K562 (cell line): ENCODE measurements at regions not wholly inside any gene's neighbourhood (a gene's known extent, or its start where the extent isn't known, plus 50 kb on each side); places are given as distances from the start of the nearest gene placed in this dataset.

Experiments used
- ATAC-seq: fragments of 200-7000 bp; cut with Tn5 transposase; 3 replicates; pipeline ENCODE4 v1.9.1; 2020; ENCODE audit warnings: moderate library complexity
- BruUV-seq: library from RNA; stranded (reverse); fragments of 400-500 nt; replicated peaks from 2 replicates; lab custom pipeline; 2021; lab: Mats Ljungman, UMichigan
- CTCF ChIA-PET: fragments of 300-600 bp; formaldehyde crosslinking; extraction: SDS; loops from one replicate; lab custom pipeline; 2021; ENCODE audit warnings: low intra/inter-chr PET ratio; lab: Yijun Ruan, JAX
- POLR2A ChIA-PET: fragments of 300-600, 350-650 bp; sonication (Branson Sonifier 250); formaldehyde crosslinking; extraction: SDS; loops from one replicate; lab custom pipeline; 2021; ENCODE audit warnings: antibody characterized with exemption, inconsistent platforms; lab: Yijun Ruan, JAX
- DNase-seq, 4 experiments: peaks; one replicate each; pipeline versions ENCODE4 v3.0.0 to v3.0.0-alpha.2; 2011 to 2018; ENCODE audit warnings: low spot score in 3 of 4, mixed read lengths in 3 of 4; ENCODE audit errors: extremely low read depth in 1 of 4
- FAIRE-seq: peaks from 2 replicates; lab custom pipeline; 2011; peaks lifted over from hg19 to GRCh38; lab: Jason Lieb, UNC
- H2AFZ ChIP-seq: 2 replicates; pipeline ENCODE4 v1.6.0; 2011; ENCODE audit warnings: low read depth, low read length, control low read depth, inconsistent platforms
- H3K27ac ChIP-seq: fragments of 200-600 bp; 3 replicates; pipeline ENCODE4 v1.8.0; 2011; ENCODE audit warnings: low read depth, mild to moderate bottlenecking, control low read depth, inconsistent platforms, low read length, moderate library complexity, mixed read lengths; ENCODE audit errors: extremely low read depth
- H3K27me3 ChIP-seq, 2 experiments: fragments of 300-600 bp in 1 of 2; 2 replicates in 1 of 2; 3 replicates in 1 of 2; pipeline versions ENCODE4 v1.6.0 to v1.8.0; 2011; ENCODE audit warnings: inconsistent platforms in 2 of 2, low read length in 2 of 2, mild to moderate bottlenecking in 1 of 2, mixed read lengths in 1 of 2, moderate library complexity in 1 of 2; ENCODE audit not compliant: control insufficient read depth in 2 of 2, insufficient read depth in 2 of 2
- H3K36me3 ChIP-seq: fragments of 300-600 bp; 3 replicates; pipeline ENCODE4 v1.8.0; 2011; ENCODE audit warnings: mild to moderate bottlenecking, low read length, inconsistent platforms; ENCODE audit not compliant: control insufficient read depth, insufficient read depth
- H3K4me1 ChIP-seq, 2 experiments: fragments of 200-600 bp in 1 of 2; replicated peaks in 1 of 2; 2 replicates in 1 of 2; 3 replicates in 1 of 2; pipeline versions ENCODE4 v1.5.1 to v1.8.0; 2011; ENCODE audit warnings: inconsistent platforms in 2 of 2, low read length in 2 of 2, mild to moderate bottlenecking in 1 of 2, mixed read lengths in 1 of 2, moderate library complexity in 1 of 2; ENCODE audit not compliant: control insufficient read depth in 2 of 2, insufficient read depth in 2 of 2
- H3K4me2 ChIP-seq: 2 replicates; pipeline ENCODE4 v1.6.1; 2011; ENCODE audit warnings: low read length, control low read depth, inconsistent platforms, mixed read lengths; ENCODE audit not compliant: insufficient read depth
- H3K4me3 ChIP-seq: fragments of 200-600 bp; sonication (generic), shearing (Covaris generic); 2 replicates; pipeline ENCODE4 v1.5.1; 2016; ENCODE audit warnings: control low read depth, inconsistent platforms
- H3K79me2 ChIP-seq: fragments of 200-600 bp; 3 replicates; pipeline ENCODE4 v1.8.0; 2011; ENCODE audit warnings: low read length, inconsistent platforms; ENCODE audit not compliant: control insufficient read depth, insufficient read depth
- H3K9ac ChIP-seq, 2 experiments: 2 replicates each; pipeline versions ENCODE4 v1.6.0 to v1.6.1; 2011; ENCODE audit warnings: low read depth in 2 of 2, low read length in 2 of 2, control low read depth in 1 of 2, inconsistent platforms in 1 of 2, mild to moderate bottlenecking in 1 of 2, mixed read lengths in 1 of 2; ENCODE audit not compliant: insufficient read depth in 1 of 2
- H3K9me1 ChIP-seq: one replicate; pipeline ENCODE4 v1.6.0; 2011; ENCODE audit warnings: inconsistent platforms, mild to moderate bottlenecking, low read length, moderate library complexity; ENCODE audit not compliant: control insufficient read depth, insufficient read depth
- H3K9me3 ChIP-seq: replicated peaks from 2 replicates; pipeline ENCODE4 v1.5.1; 2011; ENCODE audit warnings: low read depth, low read length, inconsistent platforms; ENCODE audit not compliant: control insufficient read depth, insufficient read depth
- H4K20me1 ChIP-seq: replicated peaks from 2 replicates; pipeline ENCODE4 v1.6.1; 2011; ENCODE audit warnings: low read length, inconsistent platforms, mixed read lengths; ENCODE audit not compliant: control insufficient read depth, insufficient read depth
- ARID1B ChIP-seq: fragments of 450-650 bp; IDR thresholded peaks from 2 replicates; pipeline ENCODE4 v1.6.1; 2016; ENCODE audit warnings: antibody characterized with exemption, mild to moderate bottlenecking, inconsistent platforms
- CREBBP ChIP-seq: IDR thresholded peaks from one replicate; pipeline ENCODE4 v1.6.1; 2012; ENCODE audit warnings: low read depth, mild to moderate bottlenecking, control low read depth, inconsistent platforms, low read length
- HNRNPK ChIP-seq: fragments of 200-400 bp; formaldehyde crosslinking; IDR thresholded peaks from one replicate; pipeline ENCODE4 v1.6.1; 2018; ENCODE audit warnings: mild to moderate bottlenecking, low read depth, low read length; ENCODE audit not compliant: poor library complexity, severe bottlenecking
- JUNB ChIP-seq: fragments of 450-650 bp; formaldehyde crosslinking; conservative IDR thresholded peaks from 2 replicates; pipeline ENCODE4 v1.4.0; 2020; ENCODE audit warnings: mild to moderate bottlenecking
- MNT ChIP-seq, 2 experiments: fragments of 450-650 bp; conservative IDR thresholded peaks; 2 replicates each; pipeline ENCODE4 v1.6.1; 2017; ENCODE audit warnings: mild to moderate bottlenecking in 2 of 2, moderate library complexity in 2 of 2
- PYGO2 ChIP-seq: fragments of 450-650 bp; IDR thresholded peaks from 2 replicates; pipeline ENCODE4 v1.6.1; 2016; ENCODE audit warnings: mild to moderate bottlenecking, missing genetic modification characterization, moderate library complexity, missing compliant biosample characterization
- RNF219 ChIP-seq: fragments of 250-450 bp; sonication (Bioruptor Pico); IDR thresholded peaks from 2 replicates; pipeline ENCODE4 v1.5.0; 2022; ENCODE audit warnings: mild to moderate bottlenecking
- ZEB2 ChIP-seq: fragments of 450-650 bp; IDR thresholded peaks from 2 replicates; pipeline ENCODE4 v1.6.1; 2016
- ZNF318 ChIP-seq, 2 experiments: fragments of 450-650 bp; IDR thresholded peaks; 2 replicates each; pipeline ENCODE4 v1.6.1; 2016; ENCODE audit warnings: mild to moderate bottlenecking in 2 of 2, borderline replicate concordance in 1 of 2, low read depth in 1 of 2, moderate library complexity in 1 of 2
- ZNF699 ChIP-seq: fragments of 250-450 bp; sonication (Bioruptor Pico); IDR thresholded peaks from 2 replicates; pipeline ENCODE4 v1.8.0; 2021; ENCODE audit warnings: mild to moderate bottlenecking, moderate library complexity; ENCODE audit not compliant: insufficient replicate concordance
- ZNF785 ChIP-seq: fragments of 250-450 bp; sonication (Bioruptor Pico); IDR thresholded peaks from 2 replicates; pipeline ENCODE4 v1.4.0; 2020; ENCODE audit warnings: mild to moderate bottlenecking
- WGBS: fragments of 100-300 bp; shearing (Covaris generic); methylation state at CpG from one replicate; pipeline ENCODE4 v1.1.6; 2016; ENCODE audit warnings: low coverage, mixed read lengths; ENCODE audit not compliant: insufficient coverage; ENCODE audit errors: missing lambda C conversion rate; 5-methylcytosine and 5-hydroxymethylcytosine counted together
- in situ Hi-C: fragments of 300-500 bp; cut with MboI; formaldehyde crosslinking; loops from 4 replicates; pipeline ENCODE4 v1.15.0; 2018; ENCODE audit warnings: inconsistent platforms, mixed read lengths
- intact Hi-C: fragments of 100-400 bp; cut with micrococcal nuclease; formaldehyde crosslinking; loops from 2 replicates; pipeline ENCODE4 v1.14.2; 2022

- Histone ChIP-seq H3K4me1 (no peaks in the 10 kb centered on the region), H3K27ac (no peak overlapping the region), H3K27me3 (no peaks in the 10 kb centered on the region; a peak in 1 of 5 replicates), H3K4me2 (no peak overlapping the region), H3K9ac (no peak overlapping the region), H4K20me1 (no peaks in the 10 kb centered on the region), H3K36me3 (no peaks in the 10 kb centered on the region), H3K4me3 (no peak overlapping the region), H3K9me1 (no peaks in the 10 kb centered on the region), H3K79me2 (no peaks in the 10 kb centered on the region), H2AFZ (no peak overlapping the region), H3K9me3 (no peaks in the 10 kb centered on the region)
- in situ Hi-C loops (no loop called here), intact Hi-C loops (no loop called here)
- no TSS peak for BruUV-seq
- DNase-seq (no peak), FAIRE-seq (no peak), ATAC-seq (no peak)
- POLR2A ChIA-PET: interaction anchor here (0.6 kb wide), 1 partner anchor 356 kb away, joined by 3 read pairs; no protein-coding TSS in a partner anchor
- CTCF ChIA-PET: no interaction called here
- 4% methylated on average over 3 of the region's 3 CpGs for WGBS
- TF ChIP-seq MNT (conservative IDR thresholded peaks at IDR 0.05): no peak
- no peak for TF ChIP-seq ZNF318 (IDR thresholded peaks at IDR 0.05; ENCODE audit: borderline replicate concordance in 1 of 2, low read depth in 1 of 2)
- TF ChIP-seq ZNF785: no peak
- no peak for TF ChIP-seq ARID1B
- TF ChIP-seq HNRNPK: no peak
- TF ChIP-seq ZNF699 (CRISPR knock-in tag): no peak
- no peak for TF ChIP-seq CREBBP
- no peak for TF ChIP-seq PYGO2 (tag)
- TF ChIP-seq RNF219 (CRISPR knock-in tag): no peak
- no peak for TF ChIP-seq ZEB2
- no peak for TF ChIP-seq JUNB (CRISPR knock-in tag)
These were observed 223.8 kb downstream of the C12orf75 start for GRCh38 chr12:105554223-105554678.
